ENCODE measurements at regions not wholly inside any gene's neighbourhood (a gene's known extent, or its start where the extent isn't known, plus 50 kb on each side); places are given as distances from the start of the nearest gene placed in this dataset.

GRCh38 chr16:50480206-50480605 is 68.0 kb upstream of the NKD1 start:
- Mint-ChIP-seq H3K9me3 (no peaks in the 10 kb centered on the region; the same call in 1 of the 2 replicates), H3K4me1 (ENCODE audit: low read depth) (no peaks in the 10 kb centered on the region), H3K36me3 (ENCODE audit: low read depth) (no peaks in the 10 kb centered on the region), H3K4me3 (no peak overlapping the region), H3K27ac (no peak overlapping the region), H3K27me3 (ENCODE audit: insufficient read depth) (peaks cover 15% of the 10 kb centered on the region)
- TF ChIP-seq, protein P1, sequence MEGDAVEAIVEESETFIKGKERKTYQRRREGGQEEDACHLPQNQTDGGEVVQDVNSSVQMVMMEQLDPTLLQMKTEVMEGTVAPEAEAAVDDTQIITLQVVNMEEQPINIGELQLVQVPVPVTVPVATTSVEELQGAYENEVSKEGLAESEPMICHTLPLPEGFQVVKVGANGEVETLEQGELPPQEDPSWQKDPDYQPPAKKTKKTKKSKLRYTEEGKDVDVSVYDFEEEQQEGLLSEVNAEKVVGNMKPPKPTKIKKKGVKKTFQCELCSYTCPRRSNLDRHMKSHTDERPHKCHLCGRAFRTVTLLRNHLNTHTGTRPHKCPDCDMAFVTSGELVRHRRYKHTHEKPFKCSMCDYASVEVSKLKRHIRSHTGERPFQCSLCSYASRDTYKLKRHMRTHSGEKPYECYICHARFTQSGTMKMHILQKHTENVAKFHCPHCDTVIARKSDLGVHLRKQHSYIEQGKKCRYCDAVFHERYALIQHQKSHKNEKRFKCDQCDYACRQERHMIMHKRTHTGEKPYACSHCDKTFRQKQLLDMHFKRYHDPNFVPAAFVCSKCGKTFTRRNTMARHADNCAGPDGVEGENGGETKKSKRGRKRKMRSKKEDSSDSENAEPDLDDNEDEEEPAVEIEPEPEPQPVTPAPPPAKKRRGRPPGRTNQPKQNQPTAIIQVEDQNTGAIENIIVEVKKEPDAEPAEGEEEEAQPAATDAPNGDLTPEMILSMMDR (IDR thresholded peaks at IDR 0.05): no peak
- DNase-seq: no peak

GRCh38 chr16:50479771-50480170 is 68.4 kb upstream of the NKD1 start:
- DNase-seq: no peak
- Mint-ChIP-seq H3K27me3 (ENCODE audit: insufficient read depth) (peaks cover 15% of the 10 kb centered on the region), H3K36me3 (ENCODE audit: low read depth) (no peaks in the 10 kb centered on the region), H3K4me1 (ENCODE audit: low read depth) (no peaks in the 10 kb centered on the region), H3K27ac (no peak overlapping the region), H3K9me3 (no peaks in the 10 kb centered on the region; the same call in 1 of the 2 replicates), H3K4me3 (no peak overlapping the region)
- TF ChIP-seq, protein P1 (IDR thresholded peaks at IDR 0.05): no peak

GRCh38 chr16:50478773-50479149 is 69.4 kb upstream of the NKD1 start:
- peaks cover 2% of the 10 kb centered on the region; the same call in 1 of the 2 replicates for H3K4me1 Mint-ChIP-seq (ENCODE audit: low read depth)
- peaks cover 15% of the 10 kb centered on the region for H3K27me3 Mint-ChIP-seq (ENCODE audit: insufficient read depth)
- H3K27ac Mint-ChIP-seq: no peak overlapping the region
- H3K9me3 Mint-ChIP-seq: no peaks in the 10 kb centered on the region; the same call in 1 of the 2 replicates
- TF ChIP-seq, protein P1 (IDR thresholded peaks at IDR 0.05): no peak
- H3K36me3 Mint-ChIP-seq (ENCODE audit: low read depth): no peaks in the 10 kb centered on the region
- DNase-seq: no peak
- no peak overlapping the region for H3K4me3 Mint-ChIP-seq

GRCh38 chr16:50478075-50478772 is 70.0 kb upstream of the NKD1 start:
- DNase-seq: no peak
- no peaks in the 10 kb centered on the region for H3K36me3 Mint-ChIP-seq (ENCODE audit: low read depth)
- H3K27ac Mint-ChIP-seq: no peak overlapping the region
- H3K4me3 Mint-ChIP-seq: no peak overlapping the region
- TF ChIP-seq, protein P1 (IDR thresholded peaks at IDR 0.05): no peak
- peaks cover 7% of the 10 kb centered on the region; the same call in 1 of the 2 replicates for H3K4me1 Mint-ChIP-seq (ENCODE audit: low read depth)
- H3K27me3 Mint-ChIP-seq (ENCODE audit: insufficient read depth): peaks cover 15% of the 10 kb centered on the region
- H3K9me3 Mint-ChIP-seq: no peaks in the 10 kb centered on the region

DNA sequence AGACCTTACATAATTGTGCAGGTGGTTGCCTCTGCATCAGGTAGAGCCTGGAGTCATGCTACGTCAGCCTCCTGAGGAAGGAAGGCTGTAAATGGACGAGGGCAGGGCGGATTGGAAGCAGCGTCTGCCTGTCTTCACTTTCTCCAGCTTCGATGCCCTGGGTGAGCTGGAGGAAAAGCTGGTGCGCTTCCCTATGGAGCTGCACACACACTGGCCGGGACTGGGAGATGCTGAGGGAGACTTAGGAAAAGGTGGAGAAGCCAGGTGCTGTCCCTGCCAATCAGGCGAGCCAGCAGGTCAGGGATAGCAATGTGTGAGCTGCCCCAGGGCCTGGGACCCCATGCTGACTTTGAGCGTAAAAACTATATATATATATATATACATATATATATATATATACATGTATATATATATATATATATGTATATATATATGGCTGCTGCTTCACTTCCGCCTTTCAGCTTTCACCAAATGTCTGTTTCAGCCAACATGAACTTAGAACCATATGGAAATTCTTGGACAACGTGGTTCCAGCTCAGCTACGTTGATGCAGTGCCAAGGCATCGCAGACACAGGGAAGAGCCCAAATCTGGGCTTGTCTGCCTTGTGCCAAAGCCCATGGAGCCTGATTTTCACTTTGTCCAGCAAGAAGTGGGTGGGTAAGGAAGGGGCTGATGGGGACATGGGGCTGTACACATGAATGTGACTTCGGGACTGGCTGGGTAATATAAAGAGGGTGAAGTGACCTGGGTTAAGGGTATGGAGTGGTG is 71.5 kb upstream of the NKD1 start:
- DNase-seq: no peak
- TF ChIP-seq, protein P1 (IDR thresholded peaks at IDR 0.05): no peak
- H3K27me3 Mint-ChIP-seq (ENCODE audit: insufficient read depth): peaks cover 12% of the 10 kb centered on the region

More for the DNA sequence above, 71.5 kb upstream of the NKD1 start:
- no peak overlapping the region for H3K27ac Mint-ChIP-seq
- H3K4me1 Mint-ChIP-seq (ENCODE audit: low read depth): peaks cover 7% of the 10 kb centered on the region; the same call in 1 of the 2 replicates
- H3K9me3 Mint-ChIP-seq: no peaks in the 10 kb centered on the region
- H3K4me3 Mint-ChIP-seq: no peak overlapping the region
- no peaks in the 10 kb centered on the region for H3K36me3 Mint-ChIP-seq (ENCODE audit: low read depth)
